ENCODE measurements at regions not wholly inside any gene's neighbourhood (a gene's known extent, or its start where the extent isn't known, plus 50 kb on each side); places are given as distances from the start of the nearest gene placed in this dataset.

- Histone ChIP-seq H3K36me3 (no peaks in the 10 kb centered on the region), H3K4me3 (no peak overlapping the region), H3K27me3 (ENCODE audit: low read depth) (no peaks in the 10 kb centered on the region), H3K4me1 (peaks cover 25% of the 10 kb centered on the region), H3K9me3 (no peaks in the 10 kb centered on the region), H3K27ac (no peak overlapping the region)
- intact Hi-C loops (cut with DNase I) = no loop called here
- ATAC-seq (no peak), DNase-seq (no peak)
- TF ChIP-seq CTCF (IDR thresholded peaks at IDR 0.05) = no peak
Observed at GRCh38 chr3:160126051-160126450, 99.2 kb upstream of the C3orf80 start.

DNA sequence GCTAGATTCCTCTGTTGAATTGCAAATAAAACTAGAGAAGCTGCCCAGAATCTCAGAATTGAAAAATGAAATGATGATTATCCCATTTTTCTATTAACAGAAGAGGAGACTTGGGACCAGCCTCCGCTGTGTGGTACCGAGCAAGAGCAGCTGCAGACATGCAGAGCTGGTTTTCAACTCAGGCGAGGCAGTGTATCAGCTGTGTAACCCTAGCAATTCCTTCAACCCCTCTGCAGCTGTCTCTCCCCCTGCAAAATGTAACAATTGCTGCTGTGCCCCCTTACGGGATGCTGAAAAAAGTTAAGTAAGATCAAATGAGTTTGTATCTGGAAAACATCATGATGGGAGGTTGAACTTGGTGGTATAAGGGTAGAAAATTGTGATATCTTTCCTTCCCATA, 98.5 kb upstream of the C3orf80 start:
- Histone ChIP-seq H3K4me3 (no peak overlapping the region), H3K27ac (no peak overlapping the region), H3K36me3 (no peaks in the 10 kb centered on the region), H3K4me1 (peaks cover 25% of the 10 kb centered on the region), H3K27me3 (ENCODE audit: low read depth) (no peaks in the 10 kb centered on the region), H3K9me3 (no peaks in the 10 kb centered on the region)
- ATAC-seq (no peak), DNase-seq (no peak)
- TF ChIP-seq CTCF (IDR thresholded peaks at IDR 0.05) = no peak
- intact Hi-C loops (cut with DNase I) = no loop called here

DNA sequence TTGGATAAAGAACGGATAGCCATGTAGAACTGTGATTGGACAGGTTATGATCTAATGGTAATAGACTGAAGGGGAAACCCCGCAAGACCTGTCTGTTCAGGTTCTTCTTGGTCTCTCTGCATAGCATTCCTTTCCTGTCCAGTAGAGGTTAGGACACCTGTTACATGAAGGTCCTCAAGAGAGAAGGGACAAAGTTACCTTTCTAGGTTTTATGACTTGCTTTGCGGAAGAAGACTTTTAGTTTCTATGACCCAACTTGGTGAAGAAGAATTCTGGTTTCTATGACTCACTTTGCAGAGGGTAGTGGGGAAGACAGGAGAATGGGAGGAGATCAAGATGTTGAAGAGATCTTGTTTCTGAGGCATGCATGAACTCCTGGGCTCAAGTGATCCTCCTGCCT, 97.9 kb upstream of the C3orf80 start:
- H3K4me1 ChIP-seq = peaks cover 25% of the 10 kb centered on the region
- TF ChIP-seq CTCF (IDR thresholded peaks at IDR 0.05) = no peak
- H3K36me3 ChIP-seq = no peaks in the 10 kb centered on the region
- no peaks in the 10 kb centered on the region for H3K9me3 ChIP-seq
- no peak for ATAC-seq
- no peak for DNase-seq
- no peak overlapping the region for H3K27ac ChIP-seq
- intact Hi-C loops (cut with DNase I) = no loop called here
- no peak overlapping the region for H3K4me3 ChIP-seq
- no peaks in the 10 kb centered on the region for H3K27me3 ChIP-seq (ENCODE audit: low read depth)

- Histone ChIP-seq H3K4me3 (no peak overlapping the region), H3K4me1 (peaks cover 25% of the 10 kb centered on the region), H3K27ac (no peak overlapping the region), H3K36me3 (no peaks in the 10 kb centered on the region), H3K9me3 (no peaks in the 10 kb centered on the region), H3K27me3 (ENCODE audit: low read depth) (no peaks in the 10 kb centered on the region)
- intact Hi-C loops (cut with DNase I) = no loop called here
- DNase-seq (no peak), ATAC-seq (no peak)
- no peak for TF ChIP-seq CTCF (IDR thresholded peaks at IDR 0.05)
Observed at GRCh38 chr3:160128056-160128455, 97.2 kb upstream of the C3orf80 start.

DNA sequence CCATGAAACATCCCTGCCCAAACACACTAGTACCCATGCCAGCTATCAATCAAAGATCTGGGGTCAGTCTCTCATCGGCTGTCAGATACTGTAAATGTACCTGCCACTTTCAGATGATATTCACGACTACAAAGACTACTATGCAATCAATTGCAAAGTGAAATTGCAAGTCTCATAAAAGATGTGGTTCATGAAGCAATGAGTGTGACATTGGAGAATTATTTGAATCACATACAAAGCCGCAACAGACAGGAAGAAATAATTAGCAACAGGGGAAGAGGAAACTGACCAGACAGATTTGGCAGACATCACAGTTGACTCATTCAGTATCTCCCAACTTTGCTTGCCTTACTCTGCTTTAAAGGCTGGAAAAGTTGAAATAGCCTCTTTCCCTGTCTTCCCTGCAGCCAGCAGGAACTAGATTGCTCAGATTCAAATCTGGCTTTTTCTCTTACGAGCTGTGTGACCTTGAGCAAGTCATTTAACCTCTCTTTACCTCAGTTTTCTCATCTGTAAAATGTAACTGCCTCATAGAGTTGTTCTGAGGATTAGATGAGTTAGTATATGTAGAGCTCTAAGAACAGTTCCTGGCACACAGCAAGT, 95.7 kb upstream of the C3orf80 start:
- no peak for TF ChIP-seq CTCF (IDR thresholded peaks at IDR 0.05)
- Histone ChIP-seq H3K27me3 (ENCODE audit: low read depth) (no peaks in the 10 kb centered on the region), H3K36me3 (no peaks in the 10 kb centered on the region), H3K27ac (no peak overlapping the region), H3K4me3 (no peak overlapping the region), H3K4me1 (peaks cover 29% of the 10 kb centered on the region), H3K9me3 (no peaks in the 10 kb centered on the region)
- intact Hi-C loops (cut with DNase I) = no loop called here
- DNase-seq (no peak), ATAC-seq (peak; percentile 20 to 48)

GRCh38 chr3:160130071-160130470, 95.2 kb upstream of the C3orf80 start:
- no peak for ATAC-seq
- Histone ChIP-seq H3K9me3 (no peaks in the 10 kb centered on the region), H3K4me3 (no peak overlapping the region), H3K4me1 (peaks cover 31% of the 10 kb centered on the region), H3K36me3 (no peaks in the 10 kb centered on the region), H3K27me3 (ENCODE audit: low read depth) (no peaks in the 10 kb centered on the region), H3K27ac (peak overlapping the region; percentile 8)
- intact Hi-C loops (cut with DNase I) = no loop called here
- no peak for DNase-seq
- no peak for TF ChIP-seq CTCF (IDR thresholded peaks at IDR 0.05)

Measured in lower lobe of right lung (tissue), 2 donors.